WTC11 (cell line): ENCODE measurements at regions not wholly inside any gene's neighbourhood (a gene's known extent, or its start where the extent isn't known, plus 50 kb on each side); places are given as distances from the start of the nearest gene placed in this dataset.
"Not testable (repeated sequence)": the region's sequence is repeated elsewhere in the genome, so short reads cannot be mapped to it uniquely, and the experiment has no call there.

ENCODE experiments used
- ATAC-seq: fragments of 200-7000 bp; cut with Tn5 transposase; 2 replicates; pipeline ENCODE4 v1.10.0; 2021; ENCODE audit warnings: mild to moderate bottlenecking, moderate library complexity
- CTCF ChIA-PET: fragments of 300-600 bp; sonication (Branson Sonifier 250); formaldehyde crosslinking; loops from one replicate; lab custom pipeline; 2021; ENCODE audit warnings: antibody characterized with exemption; lab: Charles Lee
- POLR2A ChIA-PET: fragments of 350-600 bp; sonication (Branson Sonifier 250); formaldehyde crosslinking; loops from one replicate; lab custom pipeline; 2021; ENCODE audit warnings: antibody characterized with exemption; lab: Charles Lee
- DNase-seq: peaks from one replicate; pipeline ENCODE4 v3.0.0; 2021; ENCODE audit warnings: low spot score
- H3K27ac Mint-ChIP-seq: 2 replicates; pipeline ENCODE4 v1.8.0; 2021; ENCODE audit warnings: mixed read lengths
- H3K27me3 Mint-ChIP-seq: 2 replicates; pipeline ENCODE4 v1.8.0; 2021; ENCODE audit warnings: low read depth, mild to moderate bottlenecking, moderate library complexity, mixed read lengths
- H3K36me3 Mint-ChIP-seq: 2 replicates; pipeline ENCODE4 v1.8.0; 2021; ENCODE audit warnings: mixed read lengths
- H3K4me1 Mint-ChIP-seq: 2 replicates; pipeline ENCODE4 v1.8.0; 2022; ENCODE audit warnings: mixed read lengths
- H3K4me3 Mint-ChIP-seq: 2 replicates; pipeline ENCODE4 v1.8.0; 2021; ENCODE audit warnings: mild to moderate bottlenecking, moderate library complexity, mixed read lengths
- H3K9me3 Mint-ChIP-seq: 2 replicates; pipeline ENCODE4 v1.8.0; 2021; ENCODE audit warnings: mixed read lengths
- FOXK1 ChIP-seq: sonication (generic); formaldehyde crosslinking; IDR thresholded peaks from 2 replicates; pipeline ENCODE4 v1.8.0; 2022; ENCODE audit warnings: mild to moderate bottlenecking, moderate library complexity, missing genetic modification reagents
- FOXP1 ChIP-seq: sonication (generic); formaldehyde crosslinking; IDR thresholded peaks from 2 replicates; pipeline ENCODE4 v1.8.0; 2022; ENCODE audit warnings: missing genetic modification reagents, mild to moderate bottlenecking, moderate library complexity, borderline replicate concordance
- GABPB1 ChIP-seq: sonication (generic); formaldehyde crosslinking; IDR thresholded peaks from 2 replicates; pipeline ENCODE4 v1.8.1; 2023; ENCODE audit warnings: mild to moderate bottlenecking, missing genetic modification reagents
- MYBL2 ChIP-seq: sonication (generic); formaldehyde crosslinking; IDR thresholded peaks from 2 replicates; pipeline ENCODE4 v1.8.1; 2023; ENCODE audit warnings: mild to moderate bottlenecking, moderate library complexity, missing genetic modification reagents
- NR1H2 ChIP-seq: sonication (generic); formaldehyde crosslinking; IDR thresholded peaks from 2 replicates; pipeline ENCODE4 v1.9.0; 2021; ENCODE audit warnings: mild to moderate bottlenecking, moderate library complexity, missing genetic modification reagents
- SP1 ChIP-seq: sonication (generic); formaldehyde crosslinking; conservative IDR thresholded peaks from 2 replicates; pipeline ENCODE4 v1.8.1; 2022; ENCODE audit warnings: missing genetic modification reagents
- TEAD1 ChIP-seq: sonication (generic); formaldehyde crosslinking; IDR thresholded peaks from 2 replicates; pipeline ENCODE4 v1.8.0; 2022; ENCODE audit warnings: mild to moderate bottlenecking, missing genetic modification reagents
- TF ChIP-seq, protein P1 (sequence below): fragments of 200-600 bp; IDR thresholded peaks from 2 replicates; pipeline ENCODE4 v1.8.0; 2022; ENCODE audit warnings: antibody characterized with exemption
- TF ChIP-seq, protein P2 (sequence below): sonication (generic); formaldehyde crosslinking; IDR thresholded peaks from 2 replicates; pipeline ENCODE4 v1.8.1; 2023; ENCODE audit warnings: mild to moderate bottlenecking, moderate library complexity, missing genetic modification reagents
- TF ChIP-seq, protein P3 (sequence below): sonication (generic); formaldehyde crosslinking; IDR thresholded peaks from 2 replicates; pipeline ENCODE4 v1.8.0; 2022; ENCODE audit warnings: mild to moderate bottlenecking, missing genetic modification reagents
- TF ChIP-seq, protein P4 (sequence below): sonication (generic); formaldehyde crosslinking; IDR thresholded peaks from 2 replicates; pipeline ENCODE4 v1.8.0; 2023; ENCODE audit warnings: missing genetic modification reagents

DNA sequence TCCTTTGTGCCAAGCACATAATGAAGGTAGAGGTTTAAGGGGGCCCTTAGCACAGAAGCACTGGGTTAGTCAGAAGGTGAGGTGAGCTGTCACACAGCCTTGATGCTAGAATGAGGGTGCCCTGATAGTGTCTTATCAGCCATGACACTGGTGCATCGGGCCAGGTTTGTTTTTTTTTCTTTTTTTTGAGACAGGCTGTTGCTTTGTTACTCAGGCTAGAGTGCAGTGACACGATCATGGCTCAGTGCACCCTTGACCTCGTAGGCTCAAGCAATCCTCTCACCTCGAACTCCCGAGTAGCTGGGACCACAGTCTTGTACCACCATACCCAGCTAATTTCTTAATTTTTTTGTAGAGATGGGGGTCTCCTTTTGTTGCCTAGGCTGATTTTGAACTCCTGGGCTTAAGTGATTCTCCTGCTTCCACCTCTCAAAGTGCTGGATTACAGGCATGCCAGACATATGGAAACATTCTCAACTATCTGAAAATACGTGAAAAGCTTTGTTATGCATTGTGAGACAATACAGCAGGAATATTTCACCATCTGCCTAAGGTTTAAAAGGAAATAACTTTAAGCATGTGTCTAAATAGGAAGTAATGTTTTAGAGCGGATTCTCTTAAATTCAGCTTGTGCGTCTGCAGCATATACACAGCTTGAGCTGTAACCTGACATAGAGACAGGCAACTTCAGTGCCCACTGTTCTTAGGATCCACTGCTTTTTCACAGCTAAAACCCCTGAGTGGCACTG lies 128.4 kb downstream of the FOXD4L6 start:
- H3K27me3 Mint-ChIP-seq: peaks cover 13% of the 10 kb centered on the region
- H3K4me1 Mint-ChIP-seq, H3K27ac Mint-ChIP-seq, POLR2A ChIA-PET, CTCF ChIA-PET, ATAC-seq, H3K4me3 Mint-ChIP-seq, DNase-seq: not testable (repeated sequence)
- peaks cover 24% of the 10 kb centered on the region for H3K9me3 Mint-ChIP-seq
- H3K36me3 Mint-ChIP-seq: peaks cover 43% of the 10 kb centered on the region

DNA sequence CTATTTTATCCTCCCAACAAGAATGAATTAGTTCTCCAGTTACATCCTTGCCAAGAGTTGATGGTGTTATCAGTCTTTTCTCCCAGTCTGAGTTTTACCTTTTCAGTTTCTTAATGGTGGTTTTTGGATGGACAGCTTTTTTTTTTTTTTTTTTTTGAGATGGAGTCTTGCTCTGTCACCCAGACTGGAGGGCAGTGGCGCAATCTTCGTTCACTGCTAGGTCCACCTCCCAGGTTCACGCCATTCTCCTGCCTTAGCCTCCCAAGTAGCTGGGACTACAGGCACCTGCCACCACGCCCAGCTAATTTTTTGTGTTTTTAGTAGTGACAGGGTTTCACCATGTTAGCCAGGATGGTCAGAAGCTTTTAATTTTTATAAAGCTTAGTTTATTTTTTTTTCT lies 133.0 kb downstream of the FOXD4L6 start:
- POLR2A ChIA-PET, H3K4me1 Mint-ChIP-seq, DNase-seq, H3K27me3 Mint-ChIP-seq, H3K4me3 Mint-ChIP-seq, CTCF ChIA-PET, H3K27ac Mint-ChIP-seq, ATAC-seq: not testable (repeated sequence)
- peaks cover 32% of the 10 kb centered on the region for H3K9me3 Mint-ChIP-seq
- H3K36me3 Mint-ChIP-seq: peaks cover 59% of the 10 kb centered on the region

DNA sequence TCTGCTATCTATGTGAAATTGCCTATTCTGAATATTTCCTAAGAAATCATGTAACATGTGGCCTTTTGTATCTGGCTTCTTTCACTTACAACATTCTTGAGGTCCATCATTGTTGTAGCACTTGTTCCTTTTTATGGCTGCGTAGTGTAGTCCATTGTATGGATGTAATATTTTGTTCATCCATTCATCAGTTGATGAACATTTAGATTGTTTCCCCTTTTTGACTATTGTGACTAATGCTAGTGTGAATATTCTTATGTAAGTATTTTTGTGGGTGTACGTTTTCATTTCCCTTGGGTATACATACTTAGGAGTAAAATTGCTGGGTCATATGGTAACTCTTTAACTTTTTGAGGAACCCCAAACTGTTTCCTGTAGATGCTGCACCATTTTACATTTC lies 134.6 kb downstream of the FOXD4L6 start:
- DNase-seq, CTCF ChIA-PET, POLR2A ChIA-PET, H3K4me1 Mint-ChIP-seq, ATAC-seq, H3K4me3 Mint-ChIP-seq, H3K27ac Mint-ChIP-seq: not testable (repeated sequence)
- Mint-ChIP-seq H3K36me3 (peaks cover 53% of the 10 kb centered on the region), H3K27me3 (peaks cover 12% of the 10 kb centered on the region), H3K9me3 (peaks cover 33% of the 10 kb centered on the region)

DNA sequence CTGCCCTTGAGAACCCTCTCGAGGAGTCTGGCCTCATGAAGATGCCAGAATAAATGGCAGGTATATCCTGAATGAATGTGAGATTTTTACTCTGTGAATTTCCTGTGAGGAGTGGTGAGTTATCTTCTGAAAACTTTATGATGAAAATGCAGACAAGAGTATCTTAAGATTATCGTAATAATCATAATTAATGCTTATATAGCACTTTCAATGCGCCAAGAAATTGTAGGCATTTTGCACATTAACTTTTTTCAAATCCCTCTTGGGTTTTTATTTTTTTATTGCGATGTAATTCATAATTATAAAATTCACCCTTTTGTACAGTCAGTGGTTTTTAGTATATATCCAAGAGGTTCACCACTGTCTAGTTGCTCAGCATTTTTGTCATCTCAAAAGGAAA lies 135.1 kb downstream of the FOXD4L6 start:
- ATAC-seq, POLR2A ChIA-PET, H3K4me3 Mint-ChIP-seq, H3K4me1 Mint-ChIP-seq, CTCF ChIA-PET, H3K27ac Mint-ChIP-seq, DNase-seq: not testable (repeated sequence)
- Mint-ChIP-seq H3K36me3 (peaks cover 56% of the 10 kb centered on the region), H3K27me3 (peaks cover 17% of the 10 kb centered on the region), H3K9me3 (peaks cover 38% of the 10 kb centered on the region)

DNA sequence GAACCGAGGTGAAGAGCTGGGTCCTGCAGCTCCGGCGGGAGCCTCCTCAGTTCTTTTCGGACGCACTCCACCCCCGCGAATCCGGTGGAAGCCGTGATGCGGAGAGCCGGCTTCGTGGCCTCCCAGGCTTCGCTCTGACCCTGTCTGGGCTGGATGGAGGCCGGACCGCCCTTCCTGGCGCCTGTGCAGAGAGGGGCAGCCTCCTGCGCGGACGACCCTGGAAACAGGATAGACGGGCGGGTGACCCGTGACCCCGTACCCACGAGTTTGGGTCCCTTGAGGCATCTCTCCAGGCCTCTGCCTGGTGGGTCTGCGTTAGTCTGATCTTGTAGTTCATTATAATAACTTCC lies 136.0 kb downstream of the FOXD4L6 start:
- H3K4me3 Mint-ChIP-seq, H3K4me1 Mint-ChIP-seq, ATAC-seq, CTCF ChIA-PET, POLR2A ChIA-PET: not testable (repeated sequence)
- H3K27ac Mint-ChIP-seq: peak overlapping the region; percentile 93; the same call in 1 of the 2 replicates
- peak; percentile 34 for DNase-seq
- peaks cover 23% of the 10 kb centered on the region for H3K27me3 Mint-ChIP-seq
- peaks cover 59% of the 10 kb centered on the region for H3K36me3 Mint-ChIP-seq
- H3K9me3 Mint-ChIP-seq: peaks cover 43% of the 10 kb centered on the region

DNA sequence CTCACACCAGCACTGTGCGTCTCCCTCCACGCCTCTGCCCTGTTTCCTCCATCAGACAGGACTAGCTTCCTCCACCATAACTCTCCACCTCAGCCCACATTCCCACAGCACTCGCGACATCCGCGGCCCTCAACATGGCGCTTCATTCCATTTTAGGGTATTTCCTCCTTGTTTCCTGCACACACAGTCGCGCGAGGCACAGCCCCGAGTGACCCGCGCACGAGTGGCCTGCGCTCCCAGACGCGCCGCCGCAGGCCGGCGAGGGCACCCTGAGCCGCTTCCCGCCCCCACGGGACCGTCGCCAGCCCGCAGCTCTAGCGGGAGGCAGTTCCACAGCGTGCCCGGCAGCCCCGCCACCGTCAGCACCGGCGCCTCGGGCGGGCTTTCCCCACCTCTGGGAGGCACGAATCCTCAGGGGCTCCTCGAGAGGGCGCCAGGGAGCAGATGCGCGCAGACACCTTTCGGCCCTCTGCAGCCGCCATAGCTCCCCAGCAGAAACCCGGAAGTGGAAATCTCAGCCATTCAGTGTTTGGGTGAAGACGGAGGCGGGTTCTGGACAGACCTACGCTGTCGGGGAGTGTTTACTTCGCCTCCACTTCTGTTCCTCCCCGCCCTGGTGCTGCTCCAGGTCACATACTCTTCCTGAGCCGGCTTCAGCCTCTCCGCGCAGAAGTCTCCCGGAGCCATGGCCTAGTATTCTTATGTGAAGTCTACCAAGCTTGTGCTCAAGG lies 136.6 kb downstream of the FOXD4L6 start:
- TF ChIP-seq, protein P1, sequence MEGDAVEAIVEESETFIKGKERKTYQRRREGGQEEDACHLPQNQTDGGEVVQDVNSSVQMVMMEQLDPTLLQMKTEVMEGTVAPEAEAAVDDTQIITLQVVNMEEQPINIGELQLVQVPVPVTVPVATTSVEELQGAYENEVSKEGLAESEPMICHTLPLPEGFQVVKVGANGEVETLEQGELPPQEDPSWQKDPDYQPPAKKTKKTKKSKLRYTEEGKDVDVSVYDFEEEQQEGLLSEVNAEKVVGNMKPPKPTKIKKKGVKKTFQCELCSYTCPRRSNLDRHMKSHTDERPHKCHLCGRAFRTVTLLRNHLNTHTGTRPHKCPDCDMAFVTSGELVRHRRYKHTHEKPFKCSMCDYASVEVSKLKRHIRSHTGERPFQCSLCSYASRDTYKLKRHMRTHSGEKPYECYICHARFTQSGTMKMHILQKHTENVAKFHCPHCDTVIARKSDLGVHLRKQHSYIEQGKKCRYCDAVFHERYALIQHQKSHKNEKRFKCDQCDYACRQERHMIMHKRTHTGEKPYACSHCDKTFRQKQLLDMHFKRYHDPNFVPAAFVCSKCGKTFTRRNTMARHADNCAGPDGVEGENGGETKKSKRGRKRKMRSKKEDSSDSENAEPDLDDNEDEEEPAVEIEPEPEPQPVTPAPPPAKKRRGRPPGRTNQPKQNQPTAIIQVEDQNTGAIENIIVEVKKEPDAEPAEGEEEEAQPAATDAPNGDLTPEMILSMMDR: peak; percentile 47; the same call in 1 of the 2 replicates
- TF ChIP-seq FOXP1 (CRISPR knock-in tag) (0 out of 2 replicates have a peak, but pooled peaks have one; percentile 33), MYBL2 (CRISPR knock-in tag) (0 out of 2 replicates have a peak, but pooled peaks have one; percentile 36), FOXK1 (CRISPR knock-in tag) (peak; percentile 85), NR1H2 (CRISPR knock-in tag) (0 out of 2 replicates have a peak, but pooled peaks have one; percentile 44), TEAD1 (CRISPR knock-in tag) (0 out of 2 replicates have a peak, but pooled peaks have one; percentile 26), SP1 (CRISPR knock-in tag) (peak; percentile 63), GABPB1 (CRISPR knock-in tag) (peak; percentile 75)
- TF ChIP-seq, protein P2, sequence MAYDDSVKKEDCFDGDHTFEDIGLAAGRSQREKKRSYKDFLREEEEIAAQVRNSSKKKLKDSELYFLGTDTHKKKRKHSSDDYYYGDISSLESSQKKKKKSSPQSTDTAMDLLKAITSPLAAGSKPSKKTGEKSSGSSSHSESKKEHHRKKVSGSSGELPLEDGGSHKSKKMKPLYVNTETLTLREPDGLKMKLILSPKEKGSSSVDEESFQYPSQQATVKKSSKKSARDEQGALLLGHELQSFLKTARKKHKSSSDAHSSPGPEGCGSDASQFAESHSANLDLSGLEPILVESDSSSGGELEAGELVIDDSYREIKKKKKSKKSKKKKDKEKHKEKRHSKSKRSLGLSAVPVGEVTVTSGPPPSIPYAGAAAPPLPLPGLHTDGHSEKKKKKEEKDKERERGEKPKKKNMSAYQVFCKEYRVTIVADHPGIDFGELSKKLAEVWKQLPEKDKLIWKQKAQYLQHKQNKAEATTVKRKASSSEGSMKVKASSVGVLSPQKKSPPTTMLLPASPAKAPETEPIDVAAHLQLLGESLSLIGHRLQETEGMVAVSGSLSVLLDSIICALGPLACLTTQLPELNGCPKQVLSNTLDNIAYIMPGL (CRISPR knock-in tag): peak; percentile 79; the same call in 1 of the 2 replicates
- TF ChIP-seq, protein P3, sequence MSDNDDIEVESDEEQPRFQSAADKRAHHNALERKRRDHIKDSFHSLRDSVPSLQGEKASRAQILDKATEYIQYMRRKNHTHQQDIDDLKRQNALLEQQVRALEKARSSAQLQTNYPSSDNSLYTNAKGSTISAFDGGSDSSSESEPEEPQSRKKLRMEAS (CRISPR knock-in tag): peak; percentile 60; the same call in 1 of the 2 replicates
- TF ChIP-seq, protein P4, sequence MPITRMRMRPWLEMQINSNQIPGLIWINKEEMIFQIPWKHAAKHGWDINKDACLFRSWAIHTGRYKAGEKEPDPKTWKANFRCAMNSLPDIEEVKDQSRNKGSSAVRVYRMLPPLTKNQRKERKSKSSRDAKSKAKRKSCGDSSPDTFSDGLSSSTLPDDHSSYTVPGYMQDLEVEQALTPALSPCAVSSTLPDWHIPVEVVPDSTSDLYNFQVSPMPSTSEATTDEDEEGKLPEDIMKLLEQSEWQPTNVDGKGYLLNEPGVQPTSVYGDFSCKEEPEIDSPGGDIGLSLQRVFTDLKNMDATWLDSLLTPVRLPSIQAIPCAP: peak; percentile 36; the same call in 1 of the 2 replicates
- DNase-seq (peak; percentile 86), ATAC-seq (peak; percentile 100)
- CTCF ChIA-PET, POLR2A ChIA-PET, H3K4me3 Mint-ChIP-seq, H3K4me1 Mint-ChIP-seq: not testable (repeated sequence)
- H3K36me3 Mint-ChIP-seq: peaks cover 53% of the 10 kb centered on the region
- H3K27me3 Mint-ChIP-seq: peaks cover 24% of the 10 kb centered on the region
- H3K9me3 Mint-ChIP-seq: peaks cover 38% of the 10 kb centered on the region
- H3K27ac Mint-ChIP-seq: peak overlapping the region; percentile 93; the same call in 1 of the 2 replicates

DNA sequence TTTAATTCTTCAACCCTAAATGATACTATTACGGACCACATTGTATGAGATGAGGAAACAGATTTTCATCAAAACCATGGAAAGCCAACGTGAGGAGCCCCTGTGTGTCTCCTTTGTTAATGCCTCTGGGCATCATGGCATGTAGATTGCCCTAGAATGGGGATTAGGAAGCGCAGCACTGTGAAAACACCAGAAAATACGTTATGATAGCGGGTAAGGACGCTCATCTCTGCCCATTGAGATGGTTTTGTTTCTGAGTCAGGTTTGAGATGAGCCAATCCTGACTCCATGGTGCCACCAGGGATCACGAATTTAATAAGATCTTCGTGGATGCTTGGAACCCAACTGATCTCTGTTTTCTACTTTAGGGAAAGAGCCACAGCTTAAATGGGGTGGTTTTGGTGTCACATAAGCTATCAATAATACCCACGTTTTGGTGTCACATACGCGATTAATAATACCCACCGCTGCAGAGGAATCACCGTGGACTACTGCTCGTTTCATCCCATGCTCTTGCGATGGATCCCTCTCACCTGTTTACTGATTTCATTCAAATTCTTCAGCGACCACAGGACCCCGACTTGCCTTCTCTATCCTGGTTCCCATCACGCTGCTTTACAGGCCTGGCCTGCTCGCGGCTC lies 137.3 kb downstream of the FOXD4L6 start:
- H3K27ac Mint-ChIP-seq, ATAC-seq, CTCF ChIA-PET, DNase-seq, POLR2A ChIA-PET, H3K4me1 Mint-ChIP-seq, H3K4me3 Mint-ChIP-seq: not testable (repeated sequence)
- peaks cover 31% of the 10 kb centered on the region for H3K27me3 Mint-ChIP-seq
- H3K36me3 Mint-ChIP-seq: peaks cover 50% of the 10 kb centered on the region
- H3K9me3 Mint-ChIP-seq: peaks cover 36% of the 10 kb centered on the region
